ENCODE measurements at regions not wholly inside any gene's neighbourhood (a gene's known extent, or its start where the extent isn't known, plus 50 kb on each side); places are given as distances from the start of the nearest gene placed in this dataset.
"Not testable (repeated sequence)": the region's sequence is repeated elsewhere in the genome, so short reads cannot be mapped to it uniquely, and the experiment has no call there.

DNA sequence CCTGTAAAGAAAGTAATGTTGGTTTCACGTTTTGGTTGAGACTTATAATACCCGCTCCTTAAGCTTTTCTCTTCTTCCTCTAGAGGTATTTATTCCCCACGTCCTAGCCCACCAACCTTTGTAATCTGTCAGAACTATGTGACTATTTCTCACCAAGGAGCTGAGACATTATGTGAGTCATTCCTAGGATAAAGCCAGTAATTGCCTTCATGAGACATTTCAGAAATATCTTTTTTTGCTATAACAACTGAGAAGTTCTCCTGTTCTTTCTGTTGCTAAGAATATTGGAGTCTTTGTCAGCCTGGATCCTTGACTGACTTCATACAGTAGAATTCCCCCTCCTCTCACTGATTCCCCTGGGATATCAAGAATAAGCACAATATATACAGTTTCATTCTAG, 1497.0 kb upstream of the TENM4 start:
- no peak for DNase-seq (ENCODE audit: low spot score)

DNA sequence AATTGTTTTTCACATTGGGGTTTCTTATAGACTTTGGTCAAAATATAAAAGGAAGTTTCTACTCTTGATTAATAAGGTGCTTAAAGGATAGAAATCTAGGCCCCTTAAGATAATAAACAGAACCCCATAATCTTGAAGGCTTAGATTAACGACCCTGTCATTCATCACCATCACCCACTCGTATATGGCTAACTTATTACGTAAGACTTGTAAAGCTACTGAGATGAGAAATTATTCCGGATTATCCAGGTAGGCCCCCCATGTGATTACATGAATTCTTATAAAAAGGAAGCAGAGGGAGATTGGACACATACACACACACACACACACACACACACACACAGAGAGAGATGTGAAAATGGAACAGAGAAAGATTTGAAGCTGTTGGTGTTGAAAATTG, 1489.2 kb upstream of the TENM4 start:
- DNase-seq (ENCODE audit: low spot score): no peak

DNA sequence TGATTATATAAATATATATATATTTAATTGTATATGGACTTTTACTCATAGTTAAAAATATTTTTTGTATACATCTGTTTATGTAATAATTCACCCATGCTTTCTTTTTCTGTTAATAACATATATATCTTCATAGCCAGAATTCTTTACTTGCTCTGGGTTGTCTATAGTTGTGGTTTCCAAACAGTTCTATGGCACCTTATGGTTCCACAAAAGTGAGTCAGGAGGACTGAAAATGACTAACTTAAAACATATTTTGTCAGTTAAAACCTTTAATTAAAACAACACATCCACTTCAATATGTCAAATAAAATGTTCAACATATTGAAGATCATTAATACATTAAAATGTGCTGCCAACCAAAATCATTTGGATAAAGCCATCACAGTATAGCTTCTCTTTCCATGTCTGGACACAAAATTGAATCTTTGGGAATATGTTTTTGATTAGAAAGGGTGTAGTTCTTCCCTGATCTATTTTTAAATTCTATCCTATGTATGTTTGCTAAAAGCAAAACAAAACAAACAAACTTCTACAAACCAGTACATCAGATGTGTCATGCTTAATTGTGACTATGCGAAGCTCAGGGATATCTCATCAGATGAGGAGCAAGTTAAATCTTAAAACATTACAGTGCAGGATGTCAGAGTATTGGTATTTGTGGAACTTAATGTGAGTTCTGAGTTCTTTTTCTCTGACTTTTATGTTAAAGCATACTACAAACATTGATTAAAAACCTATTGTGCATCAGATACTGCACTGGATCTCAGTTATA, 1488.4 kb upstream of the TENM4 start:
- no peak for DNase-seq (ENCODE audit: low spot score)

DNA sequence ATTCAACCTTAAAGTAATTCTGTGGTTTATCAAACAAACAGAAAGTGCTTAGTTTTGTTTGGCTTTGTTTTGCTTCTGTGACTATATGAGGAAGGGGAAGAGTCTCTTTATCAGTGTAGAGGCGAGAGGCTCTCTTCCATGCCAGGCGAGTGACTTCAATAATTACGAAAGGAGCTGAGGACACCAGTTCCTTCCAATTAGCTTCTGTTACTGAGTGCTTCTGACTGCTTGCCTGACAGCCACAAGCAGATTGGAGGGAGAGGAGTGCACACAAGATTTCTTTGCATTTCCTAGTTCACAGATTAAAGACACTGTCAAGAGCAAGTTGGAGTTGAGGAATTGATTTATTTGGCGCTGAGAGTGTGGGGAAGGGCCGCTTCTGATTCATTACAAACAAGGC, 1484.5 kb upstream of the TENM4 start:
- DNase-seq (ENCODE audit: low spot score): no peak

DNA sequence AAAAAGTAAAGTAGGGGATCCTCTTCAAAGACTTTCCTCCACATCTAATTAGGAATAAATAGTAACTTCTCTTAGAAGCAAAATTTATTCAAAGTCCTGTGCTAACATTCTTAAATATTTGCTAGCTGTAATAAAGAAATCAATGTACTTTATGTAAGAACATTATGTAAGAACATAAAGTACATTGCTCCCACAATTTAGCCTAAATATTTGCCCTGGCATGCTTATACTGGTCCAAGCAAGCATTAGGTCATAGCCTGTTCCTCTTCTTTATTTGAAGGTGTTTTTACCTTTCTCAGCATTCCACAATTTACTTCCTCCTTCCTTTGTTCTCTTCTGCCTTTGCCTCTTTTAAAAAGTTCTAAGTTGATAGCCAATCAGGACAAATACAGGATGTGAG, 1480.5 kb upstream of the TENM4 start:
- not testable (repeated sequence) for DNase-seq (ENCODE audit: low spot score)

DNA sequence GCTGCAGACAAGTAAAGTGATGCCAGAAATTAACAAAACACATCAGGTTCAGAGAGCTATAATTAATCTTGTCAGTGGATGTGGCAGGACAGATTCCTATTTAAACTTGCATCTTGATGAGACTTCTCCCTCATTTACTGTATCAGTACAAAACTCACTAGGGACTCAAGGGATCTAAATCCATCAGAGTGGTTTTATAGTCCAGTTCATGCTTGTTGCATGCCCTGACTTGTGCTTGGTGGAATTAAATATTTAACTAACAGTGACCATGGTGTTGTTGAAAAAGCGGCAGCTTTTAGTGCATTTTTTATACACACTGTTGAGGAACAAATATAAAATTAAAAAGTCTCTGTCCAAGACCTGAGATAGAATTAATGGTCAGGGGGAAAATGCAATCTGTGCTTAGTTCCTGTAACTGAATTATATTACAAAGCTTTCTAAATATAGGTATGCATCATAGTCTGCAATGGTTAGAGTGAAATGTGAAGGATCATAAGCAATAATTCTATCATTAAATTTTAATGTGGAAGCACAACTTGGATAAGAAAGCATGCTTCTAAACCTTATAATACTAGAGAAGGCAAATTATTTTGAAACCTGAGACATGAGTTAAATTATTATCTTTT, 1475.5 kb upstream of the TENM4 start:
- DNase-seq (ENCODE audit: low spot score): no peak

DNA sequence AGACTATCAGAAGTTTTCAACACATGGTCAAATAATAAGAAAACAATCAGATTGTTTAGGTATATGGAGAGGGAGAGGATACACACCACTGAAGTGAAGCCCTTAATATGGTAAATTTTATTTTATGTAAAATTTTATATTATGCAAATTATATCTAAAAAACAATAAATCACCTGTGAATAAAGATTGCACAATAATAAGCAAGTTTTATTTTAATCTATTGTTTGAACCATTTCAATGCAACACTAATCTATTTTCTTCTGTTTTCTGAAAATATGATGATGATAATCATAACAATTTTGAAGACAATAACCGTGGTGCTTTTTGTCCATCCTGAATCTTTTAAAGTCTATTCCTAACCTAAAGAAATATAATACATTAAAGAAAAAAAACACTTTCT, 1473.5 kb upstream of the TENM4 start:
- DNase-seq (ENCODE audit: low spot score): no peak

DNA sequence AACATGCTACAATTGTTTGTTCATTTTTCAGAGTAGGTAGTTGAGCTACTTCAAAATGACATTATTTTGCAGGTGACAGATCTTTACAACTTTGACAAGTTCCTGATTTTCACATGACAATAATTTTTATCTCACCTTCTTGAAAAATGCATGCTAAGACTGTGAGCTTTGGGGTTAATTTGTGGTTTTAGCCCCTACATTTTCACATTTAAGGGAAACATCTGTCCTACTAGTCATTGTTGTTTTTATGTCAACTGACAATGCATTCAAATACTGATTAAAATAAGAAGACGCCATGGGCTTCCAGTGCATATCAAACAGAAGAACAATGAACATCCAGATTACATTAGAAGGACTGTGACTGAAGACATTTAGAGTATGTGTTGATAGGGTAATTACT, 1470.8 kb upstream of the TENM4 start:
- DNase-seq (ENCODE audit: low spot score): no peak

DNA sequence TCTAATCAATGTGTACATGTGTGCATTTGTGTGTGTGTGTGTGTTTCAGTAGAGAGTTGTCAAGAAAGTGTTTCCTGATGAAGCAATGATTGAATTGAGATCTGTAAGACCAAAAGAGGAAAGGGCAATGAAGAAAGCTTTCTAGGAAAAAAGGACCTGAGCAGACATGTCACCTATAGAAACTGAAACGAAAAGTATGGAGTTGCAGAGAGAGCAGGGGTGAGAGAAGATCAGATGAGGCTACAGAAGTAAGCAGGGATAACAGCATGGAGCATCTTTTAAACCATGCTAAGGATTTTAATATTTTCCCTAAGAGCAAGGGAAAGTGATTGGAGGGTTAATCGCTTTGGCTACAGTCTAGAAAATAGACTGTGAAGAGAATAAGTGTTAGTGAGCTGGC, 1459.4 kb upstream of the TENM4 start:
- no peak for DNase-seq (ENCODE audit: low spot score)

DNA sequence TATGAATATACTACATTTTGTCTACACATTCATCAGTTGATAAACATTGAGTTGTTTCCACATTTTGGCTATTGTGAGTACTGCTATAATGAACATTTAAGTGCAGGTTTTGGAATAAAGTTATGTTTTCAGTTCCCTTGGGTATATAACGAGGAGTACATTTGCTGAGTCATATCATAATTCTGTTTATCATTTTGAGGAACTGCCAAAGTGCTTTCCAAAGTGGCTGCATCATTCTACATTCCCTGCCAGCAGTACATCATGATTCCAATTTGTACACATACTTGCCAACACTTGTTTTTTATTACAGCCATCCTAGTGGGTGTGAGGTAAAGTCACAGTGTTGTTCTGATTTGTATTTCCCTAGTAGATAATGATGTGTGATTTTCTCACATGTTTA, 1458.6 kb upstream of the TENM4 start:
- no peak for DNase-seq (ENCODE audit: low spot score)

DNA sequence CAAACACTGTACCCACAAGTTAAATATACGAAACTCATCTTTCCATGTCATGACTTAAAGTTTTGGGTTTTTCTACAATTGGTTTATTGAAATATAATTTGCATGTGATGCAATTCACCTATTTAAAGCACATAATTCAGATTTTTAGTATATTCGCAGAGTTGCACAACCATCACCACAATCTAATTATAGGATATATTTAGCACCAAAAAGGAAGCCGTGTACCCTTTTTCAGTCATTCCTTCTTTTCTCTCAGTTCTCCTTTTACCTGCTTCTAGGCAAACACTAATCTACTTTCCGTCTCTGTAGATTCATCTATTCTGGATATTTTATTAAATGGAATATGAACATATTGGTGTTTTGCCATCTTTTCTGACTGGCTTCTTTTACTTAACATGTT, 1458.1 kb upstream of the TENM4 start:
- DNase-seq (ENCODE audit: low spot score): no peak

DNA sequence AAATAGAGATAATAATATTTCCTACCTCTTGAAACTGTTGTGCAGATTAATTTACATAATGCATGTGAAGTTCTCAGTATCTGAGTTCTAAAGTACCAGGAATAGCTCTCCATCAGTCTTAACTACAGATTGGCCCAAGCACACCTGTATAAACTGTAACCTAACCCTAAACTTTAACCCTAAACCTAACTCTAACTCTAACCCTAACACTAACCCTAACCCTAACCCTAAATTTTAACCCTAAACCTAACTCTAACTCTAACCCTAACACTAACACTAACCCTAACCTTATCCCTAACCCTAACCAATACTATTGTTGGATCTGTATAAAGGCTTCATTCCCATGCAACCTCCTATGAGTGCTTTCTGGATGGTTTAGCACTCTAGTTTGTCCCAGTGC, 1445.9 kb upstream of the TENM4 start:
- DNase-seq (ENCODE audit: low spot score): no peak

DNA sequence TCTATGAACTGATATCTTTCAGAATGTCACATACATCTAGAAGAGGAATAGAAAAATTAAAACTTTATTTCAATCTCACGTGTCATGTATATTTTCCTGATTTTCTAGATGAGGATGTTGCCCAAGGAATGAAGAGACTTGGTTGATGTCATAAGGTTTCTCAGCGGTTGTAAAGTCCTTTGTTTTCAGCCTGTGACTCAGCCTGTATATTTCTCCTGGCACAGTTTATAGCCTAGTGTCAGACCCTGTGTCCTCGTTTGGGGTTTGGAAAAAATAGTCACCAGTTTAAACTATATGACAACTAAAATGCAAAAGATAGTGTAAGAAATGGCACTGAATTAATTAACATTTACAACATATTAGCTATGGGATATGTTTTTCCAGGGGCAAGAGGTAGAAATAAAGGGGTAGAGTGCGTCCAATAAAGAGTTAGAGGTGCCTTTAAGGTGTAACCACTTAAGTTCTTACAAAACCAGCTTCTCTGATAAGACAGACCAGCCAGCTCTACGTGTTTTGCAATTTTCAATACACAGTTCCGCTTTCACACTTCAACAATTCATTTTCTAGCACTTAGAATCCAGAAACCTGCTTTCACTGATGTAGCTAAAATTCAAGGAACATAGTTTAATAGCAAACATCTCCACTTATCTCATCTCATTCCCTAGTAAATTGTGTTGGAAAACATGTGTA, 1432.6 kb upstream of the TENM4 start:
- DNase-seq (ENCODE audit: low spot score): no peak

DNA sequence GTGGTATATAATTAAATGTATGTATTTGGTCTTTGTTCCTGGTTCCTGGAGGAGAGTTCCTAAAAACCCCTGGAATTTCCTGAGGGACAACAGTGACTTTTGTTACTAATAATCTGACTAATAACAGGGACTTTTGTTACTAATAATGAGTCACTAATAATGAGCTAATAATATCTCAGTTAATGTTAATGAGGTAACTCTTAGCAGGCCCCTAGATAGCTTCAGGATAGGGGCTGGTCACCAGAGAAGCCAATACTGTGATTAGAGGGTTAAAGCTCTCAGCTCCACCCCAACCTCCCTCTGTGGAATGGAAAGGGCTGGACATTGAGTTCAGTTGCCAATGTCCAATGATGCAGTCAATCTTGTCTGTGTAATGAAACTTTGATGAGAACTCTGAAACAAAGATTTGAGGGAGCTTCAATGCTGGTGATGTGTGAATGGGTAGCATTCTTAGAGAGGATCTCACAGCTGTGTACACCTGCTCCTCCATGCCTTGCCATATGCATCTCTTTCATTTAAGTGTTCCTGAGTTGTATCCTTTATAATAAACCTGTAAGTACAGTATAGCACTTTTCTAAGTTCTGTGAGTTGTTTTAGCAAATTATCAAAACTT, 1431.4 kb upstream of the TENM4 start:
- no peak for DNase-seq (ENCODE audit: low spot score)

DNA sequence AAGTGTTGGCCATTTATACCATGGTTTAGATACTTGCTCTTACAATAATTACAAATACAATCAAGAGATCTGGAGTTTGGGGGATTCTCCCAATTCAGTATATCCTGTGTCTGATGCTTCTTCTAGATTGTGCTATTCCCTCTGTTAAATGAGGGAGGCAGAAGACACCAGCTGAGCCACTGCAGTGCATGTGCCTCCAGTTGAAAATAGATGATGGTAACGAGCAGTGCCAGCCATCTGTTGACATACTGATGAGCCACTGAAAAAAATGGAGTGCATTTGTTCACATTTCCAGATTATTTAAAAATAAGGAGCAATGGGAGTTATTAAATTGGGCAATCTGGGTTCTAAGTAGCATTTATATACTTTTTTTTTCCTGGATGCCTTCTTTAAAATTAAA, 1428.0 kb upstream of the TENM4 start:
- no peak for DNase-seq (ENCODE audit: low spot score)

DNA sequence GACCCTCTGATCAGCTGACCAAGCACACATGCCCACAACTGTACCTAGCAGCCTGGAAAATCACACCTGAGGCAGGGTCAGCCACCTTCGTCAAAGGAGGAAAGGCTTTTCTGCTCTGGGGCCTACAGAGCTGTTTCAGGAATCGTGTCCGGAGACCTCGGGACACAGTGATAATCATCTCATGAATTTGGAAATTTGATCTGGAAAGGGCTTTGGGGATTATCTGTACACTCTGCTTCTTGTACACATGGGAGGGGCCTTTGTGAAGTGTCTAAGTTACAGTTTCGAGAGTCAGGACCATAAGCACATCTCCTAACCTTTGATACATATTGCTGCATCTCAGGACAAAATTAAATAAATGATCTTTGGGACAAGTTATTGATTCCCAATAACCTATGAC, 1421.2 kb upstream of the TENM4 start:
- DNase-seq (ENCODE audit: low spot score): no peak

DNA sequence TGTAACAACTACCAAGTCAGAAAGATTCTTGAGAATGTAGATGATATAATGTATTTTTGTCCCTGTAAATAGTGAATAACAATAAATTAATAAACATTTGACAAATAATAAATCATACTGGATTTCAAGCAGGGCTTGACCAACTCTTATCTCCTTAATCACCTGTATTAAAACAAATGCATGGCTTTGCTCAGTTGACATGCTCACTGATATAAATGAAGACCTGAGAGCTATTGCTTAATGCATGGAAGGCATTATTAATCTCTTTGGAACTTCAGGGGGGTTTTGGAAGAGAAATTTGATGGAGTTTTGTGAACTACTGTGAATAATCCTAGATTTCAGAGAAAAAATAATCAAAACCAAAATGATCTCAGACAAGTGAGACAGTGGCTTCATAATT, 1420.4 kb upstream of the TENM4 start:
- DNase-seq (ENCODE audit: low spot score): no peak

DNA sequence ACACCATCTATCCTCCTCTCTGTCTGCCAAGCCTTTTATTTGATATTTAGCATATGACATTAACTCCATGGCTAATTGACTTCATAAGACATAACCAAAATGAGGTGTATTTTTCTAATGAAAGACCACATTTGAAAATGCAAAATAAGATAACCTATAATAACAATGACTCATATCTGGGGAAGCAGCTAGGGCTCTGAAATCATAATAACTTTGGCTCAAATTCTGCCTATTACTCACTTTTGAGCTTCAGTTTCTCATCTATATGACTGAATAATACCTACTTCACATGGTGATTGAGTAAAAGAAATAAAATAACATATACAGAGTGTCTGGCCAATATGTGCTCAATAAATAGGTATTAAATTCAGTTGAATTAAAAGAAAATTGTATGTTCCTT, 1419.8 kb upstream of the TENM4 start:
- no peak for DNase-seq (ENCODE audit: low spot score)

DNA sequence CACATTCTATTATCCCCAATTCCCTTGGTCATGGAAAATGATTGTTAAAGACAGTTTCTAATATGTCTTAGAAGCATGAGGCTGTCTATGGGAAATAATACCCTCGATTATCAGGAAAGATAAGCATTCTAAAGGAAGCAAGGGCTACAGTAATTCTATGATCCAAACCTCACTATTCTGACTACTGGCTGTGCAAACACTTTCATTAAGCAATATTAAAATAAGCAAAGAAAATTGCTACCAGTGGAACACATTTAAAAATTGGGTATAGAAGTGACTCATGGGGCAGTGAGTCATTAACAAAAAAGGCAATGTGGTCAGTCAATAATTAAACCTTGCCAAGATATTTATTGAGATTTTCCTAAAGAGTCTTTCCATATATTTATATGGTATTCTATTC, 1415.2 kb upstream of the TENM4 start:
- no peak for DNase-seq (ENCODE audit: low spot score)

DNA sequence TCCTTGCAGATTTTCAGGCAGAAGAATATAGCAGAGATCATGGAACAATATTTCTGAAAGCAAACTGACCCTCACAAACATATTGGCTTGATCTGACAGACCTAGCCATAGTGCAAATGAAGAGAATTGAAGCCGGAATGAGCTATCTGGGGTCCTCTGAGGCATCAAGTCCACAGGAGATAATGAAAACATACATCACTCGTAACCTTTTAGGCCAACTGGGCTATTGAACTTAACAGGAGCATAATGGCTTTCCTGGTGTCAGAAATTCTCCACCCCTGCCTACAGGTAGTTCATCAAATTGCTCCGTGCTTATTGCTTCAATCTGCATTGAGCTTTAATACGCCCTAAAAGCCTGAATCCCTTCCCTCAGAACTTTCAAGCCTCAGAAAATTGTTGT, 1414.6 kb upstream of the TENM4 start:
- no peak for DNase-seq (ENCODE audit: low spot score)

DNA sequence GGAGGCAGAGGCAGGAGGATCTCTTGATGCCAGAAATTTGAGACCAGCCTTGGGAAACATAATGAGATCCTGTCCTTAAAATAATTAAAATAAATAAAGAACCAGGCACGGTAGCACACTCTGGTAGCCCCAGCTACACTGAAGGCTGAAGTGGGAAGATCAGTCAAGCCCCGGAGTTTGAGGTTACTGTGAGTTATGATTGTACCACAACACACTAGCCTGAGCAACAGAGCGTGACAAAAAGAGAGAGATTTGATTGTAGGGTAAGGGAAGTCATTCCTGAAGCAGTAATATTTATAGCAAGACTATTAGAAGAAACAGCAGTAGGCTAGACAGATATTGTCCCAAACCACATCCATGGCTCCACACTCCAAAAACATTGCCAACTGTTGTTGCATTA, 1408.4 kb upstream of the TENM4 start:
- DNase-seq (ENCODE audit: low spot score): no peak

DNA sequence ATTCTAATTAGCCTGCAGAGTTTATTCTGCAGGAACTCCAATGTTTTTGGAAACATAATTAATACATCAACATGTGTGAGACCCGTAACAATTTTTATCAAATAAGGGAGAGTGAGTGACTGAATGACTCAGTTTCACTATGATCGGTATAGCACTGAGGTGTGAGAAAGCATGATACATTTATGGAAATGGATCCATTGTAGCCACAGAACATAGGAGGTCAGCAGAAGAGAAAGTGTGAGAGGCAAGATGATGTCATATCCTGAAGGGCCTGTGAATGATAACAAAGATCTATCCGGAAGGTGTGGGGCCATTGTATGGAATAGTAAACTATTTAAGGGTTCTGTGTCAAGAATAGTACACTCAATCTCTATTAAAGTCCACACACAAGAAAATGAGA, 1406.1 kb upstream of the TENM4 start:
- DNase-seq (ENCODE audit: low spot score): no peak

DNA sequence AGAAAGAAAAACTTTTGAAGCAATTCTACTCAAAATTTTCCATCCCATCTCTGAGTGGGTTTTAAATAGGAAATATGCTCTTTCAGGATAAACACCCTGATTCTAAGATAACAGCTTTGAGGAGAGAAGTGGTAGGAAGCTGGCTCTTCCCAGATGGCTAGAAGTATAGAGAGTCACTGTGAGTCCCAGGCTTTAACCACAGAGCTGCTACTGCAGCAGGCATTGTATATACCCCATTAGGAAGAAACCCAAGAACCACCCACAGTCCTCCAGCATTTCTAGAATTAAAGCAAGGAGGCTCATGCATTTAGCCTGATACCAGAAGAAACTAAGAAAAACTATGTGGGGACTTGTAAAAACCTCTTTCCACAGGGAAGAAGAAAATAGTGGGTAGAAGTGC, 1405.6 kb upstream of the TENM4 start:
- no peak for DNase-seq (ENCODE audit: low spot score)
